ENCODE measurements at regions not wholly inside any gene's neighbourhood (a gene's known extent, or its start where the extent isn't known, plus 50 kb on each side); places are given as distances from the start of the nearest gene placed in this dataset.

GRCh38 chr13:106010836-106011235 is 524.6 kb downstream of the EFNB2 start:
- DNase-seq = no peak

GRCh38 chr13:106008540-106008939 is 526.9 kb downstream of the EFNB2 start:
- DNase-seq = no peak

GRCh38 chr13:106007156-106007555 is 528.3 kb downstream of the EFNB2 start:
- DNase-seq = no peak

GRCh38 chr13:106003651-106004050 is 531.8 kb downstream of the EFNB2 start:
- DNase-seq = no peak

- DNase-seq = no peak
Observed at GRCh38 chr13:106001443-106001842, 534.0 kb downstream of the EFNB2 start.

GRCh38 chr13:105997581-105998550 is 537.6 kb downstream of the EFNB2 start:
- no peak for DNase-seq

GRCh38 chr13:105996391-105997025 is 539.0 kb downstream of the EFNB2 start:
- DNase-seq = no peak

GRCh38 chr13:105994340-105994739 is 541.1 kb downstream of the EFNB2 start:
- no peak for DNase-seq

GRCh38 chr13:105991622-105992277 is 543.7 kb downstream of the EFNB2 start:
- no peak for DNase-seq

GRCh38 chr13:105991131-105991530 is 544.3 kb downstream of the EFNB2 start:
- no peak for DNase-seq

- no peak for DNase-seq
Observed at GRCh38 chr13:105990256-105990958, 545.1 kb downstream of the EFNB2 start.

- no peak for DNase-seq
Observed at GRCh38 chr13:105984646-105985045, 550.8 kb downstream of the EFNB2 start.

- DNase-seq = no peak
Observed at GRCh38 chr13:105984236-105984635, 551.2 kb downstream of the EFNB2 start.

- no peak for DNase-seq
Observed at GRCh38 chr13:105982219-105982930, 553.1 kb downstream of the EFNB2 start.

GRCh38 chr13:105979131-105980011 is 556.1 kb downstream of the EFNB2 start:
- no peak for DNase-seq

GRCh38 chr13:105974380-105974779 is 561.1 kb downstream of the EFNB2 start:
- no peak for DNase-seq

- no peak for DNase-seq
Observed at GRCh38 chr13:105972811-105973590, 562.5 kb downstream of the EFNB2 start.

- DNase-seq = no peak
Observed at GRCh38 chr13:105972306-105972721, 563.1 kb downstream of the EFNB2 start.

- no peak for DNase-seq
Observed at GRCh38 chr13:105971738-105972137, 563.7 kb downstream of the EFNB2 start.

- no peak for DNase-seq
Observed at GRCh38 chr13:105971312-105971711, 564.1 kb downstream of the EFNB2 start.
